ENCODE measurements at regions not wholly inside any gene's neighbourhood (a gene's known extent, or its start where the extent isn't known, plus 50 kb on each side); places are given as distances from the start of the nearest gene placed in this dataset.

- no peak overlapping the region for H3K4me3 ChIP-seq (ENCODE audit: low read depth, low read length)
- no peak for TF ChIP-seq CTCF (conservative IDR thresholded peaks at IDR 0.05; ENCODE audit: low read depth, low read length)
Measured at GRCh38 chr5:161190778-161191177, 338.8 kb upstream of the ATP10B start.

GRCh38 chr5:161190086-161190485 lies 338.1 kb upstream of the ATP10B start:
- DNase-seq (ENCODE audit: low read depth), result no peak
- H3K4me3 ChIP-seq (ENCODE audit: low read depth, low read length), result no peak overlapping the region
- TF ChIP-seq CTCF (conservative IDR thresholded peaks at IDR 0.05; ENCODE audit: low read depth, low read length), result no peak

More at GRCh38 chr5:161190778-161191177, 338.8 kb upstream of the ATP10B start:
- DNase-seq (ENCODE audit: low read depth), result peak; percentile 26

GRCh38 chr5:161189452-161189851 lies 337.4 kb upstream of the ATP10B start:
- no peak for DNase-seq (ENCODE audit: low read depth)
- no peak for TF ChIP-seq CTCF (conservative IDR thresholded peaks at IDR 0.05; ENCODE audit: low read depth, low read length)
- no peak overlapping the region for H3K4me3 ChIP-seq (ENCODE audit: low read depth, low read length)

- no peak for TF ChIP-seq CTCF (conservative IDR thresholded peaks at IDR 0.05; ENCODE audit: low read depth, low read length)
- no peak overlapping the region for H3K4me3 ChIP-seq (ENCODE audit: low read depth, low read length)
- DNase-seq (ENCODE audit: low read depth), result no peak
Measured at GRCh38 chr5:161183559-161183958, 331.5 kb upstream of the ATP10B start.

GRCh38 chr5:161176221-161176620 lies 324.2 kb upstream of the ATP10B start:
- no peak for DNase-seq (ENCODE audit: low read depth)
- H3K4me3 ChIP-seq (ENCODE audit: low read depth, low read length), result no peak overlapping the region
- no peak for TF ChIP-seq CTCF (conservative IDR thresholded peaks at IDR 0.05; ENCODE audit: low read depth, low read length)

GRCh38 chr5:161169776-161170175 lies 317.8 kb upstream of the ATP10B start:
- no peak overlapping the region for H3K4me3 ChIP-seq (ENCODE audit: low read depth, low read length)
- DNase-seq (ENCODE audit: low read depth), result no peak
- no peak for TF ChIP-seq CTCF (conservative IDR thresholded peaks at IDR 0.05; ENCODE audit: low read depth, low read length)

GRCh38 chr5:161167016-161167767 lies 315.2 kb upstream of the ATP10B start:
- DNase-seq (ENCODE audit: low read depth), result no peak
- TF ChIP-seq CTCF (conservative IDR thresholded peaks at IDR 0.05; ENCODE audit: low read depth, low read length), result no peak
- H3K4me3 ChIP-seq (ENCODE audit: low read depth, low read length), result no peak overlapping the region
